ENCODE measurements at regions not wholly inside any gene's neighbourhood (a gene's known extent, or its start where the extent isn't known, plus 50 kb on each side); places are given as distances from the start of the nearest gene placed in this dataset.

DNA sequence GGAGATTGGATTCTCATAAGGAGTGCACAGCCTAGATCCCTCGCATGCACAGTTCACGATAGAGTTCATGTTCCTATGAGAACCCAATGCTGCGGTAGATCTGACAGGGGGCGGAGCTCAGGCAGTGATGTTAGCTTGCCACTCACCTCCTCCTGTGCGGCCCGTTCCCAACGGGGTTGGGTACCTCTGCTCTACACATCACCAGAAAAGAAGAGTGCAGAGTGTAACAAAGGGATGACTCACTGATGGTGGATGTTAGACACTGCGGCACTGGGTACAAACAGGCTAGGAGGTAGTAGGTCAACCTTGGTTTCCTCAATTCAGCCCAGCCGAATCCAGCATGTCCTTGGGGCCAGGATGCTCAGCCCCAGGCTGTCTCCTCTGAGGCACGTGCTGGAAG lies 66.8 kb upstream of the CHST15 start:
- peaks cover 5% of the 10 kb centered on the region for H3K9me3 Mint-ChIP-seq (ENCODE audit: low read depth)
- peaks cover 4% of the 10 kb centered on the region for H3K4me1 Mint-ChIP-seq (ENCODE audit: low read depth)
- no peak overlapping the region for H3K27ac Mint-ChIP-seq
- H3K27me3 Mint-ChIP-seq = peaks cover 35% of the 10 kb centered on the region
- DNase-seq (ENCODE audit: low spot score, unreplicated experiment) = no peak
- H3K36me3 Mint-ChIP-seq (ENCODE audit: insufficient read depth) = no peaks in the 10 kb centered on the region
- TF ChIP-seq, protein P1, sequence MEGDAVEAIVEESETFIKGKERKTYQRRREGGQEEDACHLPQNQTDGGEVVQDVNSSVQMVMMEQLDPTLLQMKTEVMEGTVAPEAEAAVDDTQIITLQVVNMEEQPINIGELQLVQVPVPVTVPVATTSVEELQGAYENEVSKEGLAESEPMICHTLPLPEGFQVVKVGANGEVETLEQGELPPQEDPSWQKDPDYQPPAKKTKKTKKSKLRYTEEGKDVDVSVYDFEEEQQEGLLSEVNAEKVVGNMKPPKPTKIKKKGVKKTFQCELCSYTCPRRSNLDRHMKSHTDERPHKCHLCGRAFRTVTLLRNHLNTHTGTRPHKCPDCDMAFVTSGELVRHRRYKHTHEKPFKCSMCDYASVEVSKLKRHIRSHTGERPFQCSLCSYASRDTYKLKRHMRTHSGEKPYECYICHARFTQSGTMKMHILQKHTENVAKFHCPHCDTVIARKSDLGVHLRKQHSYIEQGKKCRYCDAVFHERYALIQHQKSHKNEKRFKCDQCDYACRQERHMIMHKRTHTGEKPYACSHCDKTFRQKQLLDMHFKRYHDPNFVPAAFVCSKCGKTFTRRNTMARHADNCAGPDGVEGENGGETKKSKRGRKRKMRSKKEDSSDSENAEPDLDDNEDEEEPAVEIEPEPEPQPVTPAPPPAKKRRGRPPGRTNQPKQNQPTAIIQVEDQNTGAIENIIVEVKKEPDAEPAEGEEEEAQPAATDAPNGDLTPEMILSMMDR (IDR thresholded peaks at IDR 0.05; ENCODE audit: unreplicated experiment) = no peak
- H3K4me3 Mint-ChIP-seq (ENCODE audit: low read depth) = no peak overlapping the region

DNA sequence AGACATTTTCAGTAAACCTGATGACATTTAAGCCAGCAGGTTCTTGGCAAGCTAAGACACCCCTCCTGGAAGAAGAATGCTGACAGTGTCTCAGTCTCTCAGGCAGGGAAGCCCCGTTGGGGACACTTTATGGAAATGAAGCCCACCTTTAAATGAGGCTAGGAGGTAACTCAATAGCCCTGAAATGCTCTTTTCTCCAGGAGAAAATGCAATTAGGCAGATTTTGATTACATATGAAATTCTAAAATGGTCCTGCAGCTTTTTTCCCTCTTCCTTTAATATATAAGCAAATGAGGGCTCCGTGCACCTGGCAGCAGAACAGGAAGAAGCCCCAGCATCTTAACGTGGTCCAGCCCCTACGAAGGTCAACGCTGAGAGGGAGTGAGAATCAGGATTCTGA lies 65.8 kb upstream of the CHST15 start:
- TF ChIP-seq, protein P1 (IDR thresholded peaks at IDR 0.05; ENCODE audit: unreplicated experiment) = no peak
- Mint-ChIP-seq H3K4me3 (ENCODE audit: low read depth) (no peak overlapping the region), H3K27me3 (peaks cover 31% of the 10 kb centered on the region), H3K36me3 (ENCODE audit: insufficient read depth) (no peaks in the 10 kb centered on the region), H3K27ac (no peak overlapping the region), H3K9me3 (ENCODE audit: low read depth) (peaks cover 5% of the 10 kb centered on the region), H3K4me1 (ENCODE audit: low read depth) (peaks cover 4% of the 10 kb centered on the region)
- DNase-seq (ENCODE audit: low spot score, unreplicated experiment) = no peak

DNA sequence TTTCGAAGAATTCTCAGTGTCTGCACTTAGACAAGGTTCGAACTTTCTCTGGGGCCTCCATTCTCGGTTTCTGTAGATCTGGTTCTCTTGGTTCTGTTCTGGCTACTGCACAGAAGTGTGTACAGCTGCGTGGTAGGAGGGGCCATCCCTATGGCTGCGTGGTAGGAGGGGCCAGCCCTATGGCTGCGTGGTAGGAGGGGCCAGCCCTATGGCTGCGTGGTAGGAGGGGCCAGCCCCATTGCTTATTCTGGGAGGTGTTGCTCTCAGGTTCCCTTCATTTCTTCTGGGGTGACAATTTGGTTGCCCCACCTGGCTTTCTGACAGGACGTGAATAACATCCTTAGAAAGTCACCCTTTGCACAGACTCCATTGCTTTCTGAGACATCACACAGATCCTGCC lies 65.2 kb upstream of the CHST15 start:
- TF ChIP-seq, protein P1 (IDR thresholded peaks at IDR 0.05; ENCODE audit: unreplicated experiment) = no peak
- peaks cover 5% of the 10 kb centered on the region for H3K9me3 Mint-ChIP-seq (ENCODE audit: low read depth)
- peaks cover 4% of the 10 kb centered on the region for H3K4me1 Mint-ChIP-seq (ENCODE audit: low read depth)
- no peak for DNase-seq (ENCODE audit: low spot score, unreplicated experiment)
- no peaks in the 10 kb centered on the region for H3K36me3 Mint-ChIP-seq (ENCODE audit: insufficient read depth)
- H3K27ac Mint-ChIP-seq = no peak overlapping the region
- no peak overlapping the region for H3K4me3 Mint-ChIP-seq (ENCODE audit: low read depth)
- peaks cover 31% of the 10 kb centered on the region for H3K27me3 Mint-ChIP-seq

DNA sequence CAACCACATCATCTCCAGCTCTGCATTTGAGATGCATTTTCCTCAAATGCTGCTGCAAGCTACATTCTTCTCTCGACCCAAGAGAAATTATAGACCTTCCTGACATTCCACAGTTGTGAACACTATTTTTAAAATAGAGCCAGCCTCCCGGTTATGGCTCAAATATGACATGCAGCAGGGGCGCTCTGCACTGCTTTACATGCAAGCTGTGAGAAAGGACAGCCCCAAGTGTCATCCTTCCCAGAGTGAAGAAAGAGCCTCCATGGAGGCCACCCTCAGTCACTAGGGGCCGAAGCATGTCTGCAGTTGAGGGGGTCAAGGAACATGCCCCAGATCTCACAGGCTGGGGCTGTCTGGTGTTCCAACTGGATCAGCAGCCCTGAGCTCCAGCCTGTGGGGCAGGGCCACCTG lies 63.9 kb upstream of the CHST15 start:
- no peak for DNase-seq (ENCODE audit: low spot score, unreplicated experiment)
- Mint-ChIP-seq H3K4me3 (ENCODE audit: low read depth) (no peak overlapping the region), H3K36me3 (ENCODE audit: insufficient read depth) (no peaks in the 10 kb centered on the region), H3K4me1 (ENCODE audit: low read depth) (peaks cover 4% of the 10 kb centered on the region), H3K27ac (no peak overlapping the region), H3K9me3 (ENCODE audit: low read depth) (peaks cover 5% of the 10 kb centered on the region), H3K27me3 (peaks cover 29% of the 10 kb centered on the region)
- TF ChIP-seq, protein P1 (IDR thresholded peaks at IDR 0.05; ENCODE audit: unreplicated experiment) = no peak

DNA sequence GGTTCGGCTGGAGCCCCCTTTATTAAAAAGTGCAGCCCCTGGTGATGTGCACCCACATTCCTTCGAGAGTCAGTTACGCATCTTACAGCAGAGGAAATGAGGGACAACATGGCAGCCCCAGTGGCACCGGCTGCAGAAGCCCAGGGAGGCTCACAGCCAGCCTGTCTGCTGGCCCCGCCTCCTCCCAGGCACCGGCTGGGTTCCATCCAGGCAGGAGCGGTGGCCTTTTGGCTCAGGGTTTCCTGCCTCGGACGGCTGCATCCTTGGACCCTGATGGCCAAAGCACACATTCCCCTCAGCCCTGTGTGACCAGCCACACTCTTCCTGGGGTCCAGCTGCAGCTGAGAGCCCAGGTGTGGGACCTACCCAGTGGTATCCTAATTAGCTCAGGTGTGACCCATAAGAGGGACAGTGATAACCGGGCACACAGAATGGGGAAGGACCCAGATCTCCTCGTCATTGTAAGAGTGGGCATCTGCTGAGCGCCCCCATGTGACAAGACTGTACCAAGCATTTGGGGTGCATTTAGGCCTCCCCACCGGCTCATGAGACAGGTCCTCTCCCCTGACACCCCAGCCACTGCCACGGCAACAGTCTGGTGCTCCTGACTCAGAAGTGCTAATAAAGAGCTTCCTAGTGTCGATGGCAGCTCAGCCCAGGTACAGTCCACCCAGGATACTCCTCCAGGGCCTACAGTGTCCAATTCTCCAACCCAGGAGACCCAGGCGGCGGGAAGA lies 63.3 kb upstream of the CHST15 start:
- H3K4me1 Mint-ChIP-seq (ENCODE audit: low read depth) = peaks cover 4% of the 10 kb centered on the region

More for the DNA sequence above, 63.3 kb upstream of the CHST15 start:
- no peak for DNase-seq (ENCODE audit: low spot score, unreplicated experiment)
- Mint-ChIP-seq H3K9me3 (ENCODE audit: low read depth) (peaks cover 5% of the 10 kb centered on the region), H3K27ac (no peak overlapping the region), H3K36me3 (ENCODE audit: insufficient read depth) (no peaks in the 10 kb centered on the region), H3K27me3 (peaks cover 26% of the 10 kb centered on the region), H3K4me3 (ENCODE audit: low read depth) (no peak overlapping the region)
- TF ChIP-seq, protein P1 (IDR thresholded peaks at IDR 0.05; ENCODE audit: unreplicated experiment) = no peak
